Nephron (organoid): ENCODE measurements at regions not wholly inside any gene's neighbourhood (a gene's known extent, or its start where the extent isn't known, plus 50 kb on each side); places are given as distances from the start of the nearest gene placed in this dataset.

ENCODE experiments used
- H3K27ac Mint-ChIP-seq, 3 experiments: 2 replicates each; pipeline ENCODE4 v1.8.0; 2020; ENCODE audit warnings: mixed read lengths in 3 of 3, mild to moderate bottlenecking in 2 of 3, moderate library complexity in 1 of 3
- H3K27me3 Mint-ChIP-seq: 2 replicates; pipeline ENCODE4 v1.8.0; 2021; ENCODE audit warnings: low read depth, mild to moderate bottlenecking, moderate library complexity, mixed read lengths
- H3K36me3 Mint-ChIP-seq: 2 replicates; pipeline ENCODE4 v1.8.0; 2020; ENCODE audit warnings: low read depth, mixed read lengths
- H3K4me1 Mint-ChIP-seq: 2 replicates; pipeline ENCODE4 v1.8.0; 2020; ENCODE audit warnings: mixed read lengths
- H3K4me3 Mint-ChIP-seq, 3 experiments: 2 replicates each; pipeline ENCODE4 v1.8.0; 2020; ENCODE audit warnings: mild to moderate bottlenecking in 3 of 3, mixed read lengths in 3 of 3, moderate library complexity in 2 of 3
- H3K9me3 Mint-ChIP-seq: 2 replicates; pipeline ENCODE4 v1.8.0; 2020; ENCODE audit warnings: mixed read lengths
- TF ChIP-seq, protein P1 (sequence below), 3 experiments: fragments of 200-600 bp; sonication (generic); IDR thresholded peaks; one replicate each; pipeline ENCODE4 v1.5.0; 2021; ENCODE audit warnings: antibody characterized with exemption in 3 of 3; ENCODE audit not compliant: unreplicated experiment in 3 of 3

DNA sequence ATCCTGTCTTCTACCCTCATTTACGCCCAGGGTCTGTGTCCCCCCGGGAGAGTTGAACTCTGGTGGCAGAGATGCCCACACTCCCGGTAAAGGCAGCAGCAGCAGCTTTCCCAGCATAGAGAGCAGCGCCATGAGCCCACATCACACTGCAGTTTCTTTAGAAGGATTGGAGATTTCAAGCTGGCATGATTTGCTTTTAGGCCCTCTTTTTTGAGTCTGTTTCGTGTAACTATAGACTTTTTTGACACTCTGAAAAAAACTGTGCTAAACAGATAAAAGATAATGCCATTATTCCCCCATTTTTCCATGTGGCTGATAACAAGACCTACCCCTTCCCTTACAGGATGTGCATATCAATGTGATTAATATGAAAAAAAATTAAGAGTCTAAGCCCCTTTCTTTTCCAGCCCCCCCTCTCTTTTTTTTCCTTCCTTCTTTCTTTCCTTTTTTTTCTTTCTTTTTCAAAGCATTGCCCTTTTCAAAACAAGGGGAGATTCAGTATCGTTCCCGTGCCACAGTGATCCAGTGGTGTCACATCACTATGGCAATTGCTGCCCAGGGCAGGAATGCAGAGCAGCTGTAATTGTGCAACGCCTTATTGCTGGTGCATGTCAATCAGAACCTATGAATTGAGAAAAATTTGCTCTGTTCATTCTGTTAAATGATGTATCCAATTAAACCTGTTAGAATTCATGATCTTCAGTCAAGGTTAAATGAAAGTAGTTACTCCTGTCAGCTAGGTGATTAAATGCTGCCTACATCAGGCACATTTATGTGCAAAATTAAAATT is 104.5 kb downstream of the CDCA7 start:
- H3K27me3 Mint-ChIP-seq, result peaks cover 26% of the 10 kb centered on the region
- no peaks in the 10 kb centered on the region for H3K9me3 Mint-ChIP-seq
- peak overlapping the region in 1 of 3 experiments; percentile 41 for H3K27ac Mint-ChIP-seq
- peaks cover 10% of the 10 kb centered on the region for H3K4me1 Mint-ChIP-seq
- TF ChIP-seq, protein P1, sequence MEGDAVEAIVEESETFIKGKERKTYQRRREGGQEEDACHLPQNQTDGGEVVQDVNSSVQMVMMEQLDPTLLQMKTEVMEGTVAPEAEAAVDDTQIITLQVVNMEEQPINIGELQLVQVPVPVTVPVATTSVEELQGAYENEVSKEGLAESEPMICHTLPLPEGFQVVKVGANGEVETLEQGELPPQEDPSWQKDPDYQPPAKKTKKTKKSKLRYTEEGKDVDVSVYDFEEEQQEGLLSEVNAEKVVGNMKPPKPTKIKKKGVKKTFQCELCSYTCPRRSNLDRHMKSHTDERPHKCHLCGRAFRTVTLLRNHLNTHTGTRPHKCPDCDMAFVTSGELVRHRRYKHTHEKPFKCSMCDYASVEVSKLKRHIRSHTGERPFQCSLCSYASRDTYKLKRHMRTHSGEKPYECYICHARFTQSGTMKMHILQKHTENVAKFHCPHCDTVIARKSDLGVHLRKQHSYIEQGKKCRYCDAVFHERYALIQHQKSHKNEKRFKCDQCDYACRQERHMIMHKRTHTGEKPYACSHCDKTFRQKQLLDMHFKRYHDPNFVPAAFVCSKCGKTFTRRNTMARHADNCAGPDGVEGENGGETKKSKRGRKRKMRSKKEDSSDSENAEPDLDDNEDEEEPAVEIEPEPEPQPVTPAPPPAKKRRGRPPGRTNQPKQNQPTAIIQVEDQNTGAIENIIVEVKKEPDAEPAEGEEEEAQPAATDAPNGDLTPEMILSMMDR (IDR thresholded peaks at IDR 0.05; ENCODE audit: unreplicated experiment in 3 of 3), result no peak
- H3K36me3 Mint-ChIP-seq, result no peaks in the 10 kb centered on the region
- no peak overlapping the region for H3K4me3 Mint-ChIP-seq

- Mint-ChIP-seq H3K36me3 (no peaks in the 10 kb centered on the region), H3K4me1 (peaks cover 10% of the 10 kb centered on the region), H3K27me3 (peaks cover 17% of the 10 kb centered on the region), H3K9me3 (no peaks in the 10 kb centered on the region), H3K27ac (no peak overlapping the region), H3K4me3 (no peak overlapping the region)
- TF ChIP-seq, protein P1 (IDR thresholded peaks at IDR 0.05; ENCODE audit: unreplicated experiment in 3 of 3), result no peak
These were observed 108.5 kb downstream of the CDCA7 start for GRCh38 chr2:173462892-173463840.

- H3K36me3 Mint-ChIP-seq, result no peaks in the 10 kb centered on the region
- no peak overlapping the region for H3K27ac Mint-ChIP-seq
- H3K27me3 Mint-ChIP-seq, result peaks cover 17% of the 10 kb centered on the region
- peaks cover 10% of the 10 kb centered on the region for H3K4me1 Mint-ChIP-seq
- TF ChIP-seq, protein P1 (IDR thresholded peaks at IDR 0.05; ENCODE audit: unreplicated experiment in 3 of 3), result no peak
- no peaks in the 10 kb centered on the region for H3K9me3 Mint-ChIP-seq
- H3K4me3 Mint-ChIP-seq, result no peak overlapping the region
These were observed 109.2 kb downstream of the CDCA7 start for GRCh38 chr2:173463846-173464245.

DNA sequence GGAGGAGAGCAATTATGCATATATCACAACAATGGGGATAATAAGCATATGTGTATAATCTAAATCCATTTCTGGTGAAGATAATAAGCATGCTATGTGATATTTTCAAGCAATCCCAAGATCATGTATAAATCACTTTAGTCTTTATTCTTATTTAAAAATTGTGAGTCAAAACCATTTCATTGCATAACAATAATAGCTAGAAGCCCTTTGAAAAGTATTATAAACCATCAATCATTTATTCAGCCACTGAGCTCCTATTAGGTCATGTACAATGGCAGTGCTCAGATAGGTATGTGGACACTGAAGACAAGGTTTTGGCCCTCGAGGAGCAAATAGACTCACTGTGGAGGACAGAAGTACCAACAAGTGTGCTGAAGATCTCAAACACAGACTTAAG is 113.1 kb downstream of the CDCA7 start:
- Mint-ChIP-seq H3K4me1 (no peaks in the 10 kb centered on the region), H3K27me3 (no peaks in the 10 kb centered on the region), H3K4me3 (no peak overlapping the region), H3K36me3 (no peaks in the 10 kb centered on the region), H3K27ac (no peak overlapping the region), H3K9me3 (peaks cover 7% of the 10 kb centered on the region)
- TF ChIP-seq, protein P1 (IDR thresholded peaks at IDR 0.05; ENCODE audit: unreplicated experiment in 3 of 3), result no peak

- TF ChIP-seq, protein P1 (IDR thresholded peaks at IDR 0.05; ENCODE audit: unreplicated experiment in 3 of 3), result no peak
- H3K27me3 Mint-ChIP-seq, result no peaks in the 10 kb centered on the region
- no peak overlapping the region for H3K27ac Mint-ChIP-seq
- peaks cover 7% of the 10 kb centered on the region for H3K9me3 Mint-ChIP-seq
- H3K4me1 Mint-ChIP-seq, result no peaks in the 10 kb centered on the region
- no peak overlapping the region for H3K4me3 Mint-ChIP-seq
- no peaks in the 10 kb centered on the region for H3K36me3 Mint-ChIP-seq
These were observed 113.7 kb downstream of the CDCA7 start for GRCh38 chr2:173468266-173468793.
